ENCODE measurements at regions not wholly inside any gene's neighbourhood (a gene's known extent, or its start where the extent isn't known, plus 50 kb on each side); places are given as distances from the start of the nearest gene placed in this dataset.

DNA sequence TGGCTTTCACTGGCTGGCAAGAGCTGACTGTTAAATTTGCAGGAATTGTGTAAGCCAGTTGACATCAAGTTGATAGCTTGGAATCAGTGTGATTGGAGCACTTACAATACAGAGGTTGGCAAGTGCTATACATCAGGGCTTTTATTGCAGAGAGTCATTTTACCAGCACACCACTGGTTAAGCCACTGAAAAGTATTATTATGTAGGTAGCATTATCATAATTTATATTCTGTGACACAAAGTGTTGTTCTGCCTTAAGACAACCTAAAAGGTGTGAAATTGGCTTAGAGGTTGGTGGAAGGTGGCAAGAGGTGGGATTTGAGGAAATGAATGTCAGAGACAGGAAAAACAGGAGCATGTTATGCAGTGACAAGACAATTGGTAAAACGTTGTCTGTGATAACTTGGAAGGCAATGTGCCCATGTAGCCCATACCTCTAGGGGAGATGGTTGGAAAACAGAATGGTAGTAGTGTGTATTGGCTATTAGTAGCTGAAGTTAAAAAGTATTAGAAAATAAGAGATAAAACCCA lies 172.9 kb upstream of the PRICKLE1 start:
- no peak for DNase-seq (ENCODE audit: low read depth, low spot score)
- Histone ChIP-seq H3K27ac (no peak overlapping the region), H3K36me3 (ENCODE audit: insufficient read depth, low read length) (no peaks in the 10 kb centered on the region), H3K9me3 (ENCODE audit: low read depth, low read length) (no peaks in the 10 kb centered on the region), H3K9ac (ENCODE audit: insufficient read length) (no peak overlapping the region), H3K4me3 (no peak overlapping the region)
- TF ChIP-seq EZH2 (IDR thresholded peaks at IDR 0.05) (no peak), POLR2AphosphoS5 (IDR thresholded peaks at IDR 0.05; ENCODE audit: borderline replicate concordance, low read depth, low read length) (no peak), FOXP2 (optimal IDR thresholded peaks at IDR 0.05; ENCODE audit: control extremely low read depth, extremely low read length, insufficient read depth) (no peak)

GRCh38 chr12:42761601-42762350 lies 172.2 kb upstream of the PRICKLE1 start:
- no peak for DNase-seq (ENCODE audit: low read depth, low spot score)
- no peak overlapping the region for H3K27ac ChIP-seq
- H3K9ac ChIP-seq (ENCODE audit: insufficient read length) = no peak overlapping the region
- no peaks in the 10 kb centered on the region for H3K36me3 ChIP-seq (ENCODE audit: insufficient read depth, low read length)
- no peak overlapping the region for H3K4me3 ChIP-seq
- no peak for TF ChIP-seq FOXP2 (optimal IDR thresholded peaks at IDR 0.05; ENCODE audit: control extremely low read depth, extremely low read length, insufficient read depth)
- no peak for TF ChIP-seq EZH2 (IDR thresholded peaks at IDR 0.05)
- TF ChIP-seq POLR2AphosphoS5 (IDR thresholded peaks at IDR 0.05; ENCODE audit: borderline replicate concordance, low read depth, low read length) = no peak
- no peaks in the 10 kb centered on the region for H3K9me3 ChIP-seq (ENCODE audit: low read depth, low read length)

- no peak overlapping the region for H3K27ac ChIP-seq
- no peak for TF ChIP-seq POLR2AphosphoS5 (IDR thresholded peaks at IDR 0.05; ENCODE audit: borderline replicate concordance, low read depth, low read length)
- TF ChIP-seq EZH2 (IDR thresholded peaks at IDR 0.05) = no peak
- TF ChIP-seq FOXP2 (optimal IDR thresholded peaks at IDR 0.05; ENCODE audit: control extremely low read depth, extremely low read length, insufficient read depth) = no peak
Observed at GRCh38 chr12:42761086-42761485, 171.5 kb upstream of the PRICKLE1 start.

GRCh38 chr12:42760550-42760949 lies 171.0 kb upstream of the PRICKLE1 start:
- Histone ChIP-seq H3K27ac (no peak overlapping the region), H3K9ac (ENCODE audit: insufficient read length) (no peak overlapping the region), H3K9me3 (ENCODE audit: low read depth, low read length) (no peaks in the 10 kb centered on the region), H3K4me3 (no peak overlapping the region), H3K36me3 (ENCODE audit: insufficient read depth, low read length) (no peaks in the 10 kb centered on the region)
- no peak for TF ChIP-seq FOXP2 (optimal IDR thresholded peaks at IDR 0.05; ENCODE audit: control extremely low read depth, extremely low read length, insufficient read depth)
- no peak for TF ChIP-seq EZH2 (IDR thresholded peaks at IDR 0.05)
- TF ChIP-seq POLR2AphosphoS5 (IDR thresholded peaks at IDR 0.05; ENCODE audit: borderline replicate concordance, low read depth, low read length) = no peak
- no peak for DNase-seq (ENCODE audit: low read depth, low spot score)

More at GRCh38 chr12:42761086-42761485, 171.5 kb upstream of the PRICKLE1 start:
- Histone ChIP-seq H3K36me3 (ENCODE audit: insufficient read depth, low read length) (no peaks in the 10 kb centered on the region), H3K4me3 (no peak overlapping the region), H3K9ac (ENCODE audit: insufficient read length) (no peak overlapping the region), H3K9me3 (ENCODE audit: low read depth, low read length) (no peaks in the 10 kb centered on the region)
- no peak for DNase-seq (ENCODE audit: low read depth, low spot score)

GRCh38 chr12:42759622-42760273 lies 170.2 kb upstream of the PRICKLE1 start:
- TF ChIP-seq FOXP2 (optimal IDR thresholded peaks at IDR 0.05; ENCODE audit: control extremely low read depth, extremely low read length, insufficient read depth) (no peak), POLR2AphosphoS5 (IDR thresholded peaks at IDR 0.05; ENCODE audit: borderline replicate concordance, low read depth, low read length) (no peak), EZH2 (IDR thresholded peaks at IDR 0.05) (no peak)
- no peak overlapping the region for H3K27ac ChIP-seq
- H3K9me3 ChIP-seq (ENCODE audit: low read depth, low read length) = no peaks in the 10 kb centered on the region
- no peak overlapping the region for H3K4me3 ChIP-seq
- no peak for DNase-seq (ENCODE audit: low read depth, low spot score)
- H3K9ac ChIP-seq (ENCODE audit: insufficient read length) = no peak overlapping the region
- H3K36me3 ChIP-seq (ENCODE audit: insufficient read depth, low read length) = no peaks in the 10 kb centered on the region

- TF ChIP-seq FOXP2 (optimal IDR thresholded peaks at IDR 0.05; ENCODE audit: control extremely low read depth, extremely low read length, insufficient read depth) (no peak), EZH2 (IDR thresholded peaks at IDR 0.05) (no peak), POLR2AphosphoS5 (IDR thresholded peaks at IDR 0.05; ENCODE audit: borderline replicate concordance, low read depth, low read length) (no peak)
- Histone ChIP-seq H3K9me3 (ENCODE audit: low read depth, low read length) (no peaks in the 10 kb centered on the region), H3K36me3 (ENCODE audit: insufficient read depth, low read length) (no peaks in the 10 kb centered on the region)
Observed at GRCh38 chr12:42758806-42759205, 169.3 kb upstream of the PRICKLE1 start.

DNA sequence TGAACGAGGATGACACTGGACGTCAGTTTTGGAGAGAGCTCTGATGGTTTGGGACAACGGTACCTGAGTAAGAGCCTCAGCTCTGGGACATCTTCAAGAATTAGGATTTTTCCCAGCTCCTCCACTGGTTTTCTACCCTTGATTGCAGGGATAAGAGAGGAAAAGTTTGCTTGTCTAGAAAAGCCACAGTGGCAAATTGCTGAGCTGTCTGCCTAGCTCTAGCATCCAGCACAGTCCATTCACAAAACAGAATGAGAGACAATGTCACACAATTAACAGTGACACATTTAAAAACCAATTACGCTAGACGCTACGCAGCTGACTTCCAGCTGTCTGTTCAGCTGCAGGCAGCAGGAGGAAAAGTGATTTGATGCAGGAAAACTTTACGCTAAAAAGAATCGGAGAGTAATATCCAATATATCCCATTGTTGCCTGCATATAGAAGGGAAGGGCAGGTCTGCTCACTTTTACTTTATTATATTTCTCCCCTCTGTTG lies 168.1 kb upstream of the PRICKLE1 start:
- Histone ChIP-seq H3K4me3 (no peak overlapping the region), H3K27ac (no peak overlapping the region), H3K36me3 (ENCODE audit: insufficient read depth, low read length) (no peaks in the 10 kb centered on the region), H3K9ac (ENCODE audit: insufficient read length) (no peak overlapping the region), H3K9me3 (ENCODE audit: low read depth, low read length) (no peaks in the 10 kb centered on the region)
- no peak for DNase-seq (ENCODE audit: low read depth, low spot score)
- no peak for TF ChIP-seq POLR2AphosphoS5 (IDR thresholded peaks at IDR 0.05; ENCODE audit: borderline replicate concordance, low read depth, low read length)
- TF ChIP-seq EZH2 (IDR thresholded peaks at IDR 0.05) = no peak
- no peak for TF ChIP-seq FOXP2 (optimal IDR thresholded peaks at IDR 0.05; ENCODE audit: control extremely low read depth, extremely low read length, insufficient read depth)

More at GRCh38 chr12:42758806-42759205, 169.3 kb upstream of the PRICKLE1 start:
- no peak overlapping the region for H3K9ac ChIP-seq (ENCODE audit: insufficient read length)
- no peak for DNase-seq (ENCODE audit: low read depth, low spot score)
- no peak overlapping the region for H3K4me3 ChIP-seq
- H3K27ac ChIP-seq = no peak overlapping the region

All from SK-N-MC (cell line).